ENCODE measurements at regions not wholly inside any gene's neighbourhood (a gene's known extent, or its start where the extent isn't known, plus 50 kb on each side); places are given as distances from the start of the nearest gene placed in this dataset.
A peak's percentile ranks its signal among the peaks of the same experiment; 100 is the strongest.
"Not testable (repeated sequence)": the region's sequence is repeated elsewhere in the genome, so short reads cannot be mapped to it uniquely, and the experiment has no call there.

DNA sequence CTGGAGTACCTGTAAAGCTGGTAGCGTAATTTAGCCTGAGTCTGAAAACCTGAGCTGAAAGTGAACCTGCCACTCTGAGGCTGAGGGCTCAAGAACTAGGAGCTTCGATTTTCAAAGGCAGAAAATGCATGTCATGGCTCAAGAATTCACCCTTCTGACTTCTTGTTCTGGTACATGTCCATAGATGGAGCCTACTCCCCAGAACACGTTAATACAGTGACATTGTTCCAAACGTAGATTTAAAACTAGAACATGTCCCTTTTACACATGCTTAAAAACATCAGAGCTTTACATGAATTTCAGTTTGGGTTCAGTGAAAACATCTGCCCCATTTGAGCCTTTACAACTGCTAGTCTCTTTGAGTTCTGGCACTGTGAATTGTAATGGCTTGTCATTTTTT lies 115.5 kb upstream of the WDR1 start:
- ATAC-seq (ENCODE audit: low FRiP score), result no peak
- TF ChIP-seq, protein P1, sequence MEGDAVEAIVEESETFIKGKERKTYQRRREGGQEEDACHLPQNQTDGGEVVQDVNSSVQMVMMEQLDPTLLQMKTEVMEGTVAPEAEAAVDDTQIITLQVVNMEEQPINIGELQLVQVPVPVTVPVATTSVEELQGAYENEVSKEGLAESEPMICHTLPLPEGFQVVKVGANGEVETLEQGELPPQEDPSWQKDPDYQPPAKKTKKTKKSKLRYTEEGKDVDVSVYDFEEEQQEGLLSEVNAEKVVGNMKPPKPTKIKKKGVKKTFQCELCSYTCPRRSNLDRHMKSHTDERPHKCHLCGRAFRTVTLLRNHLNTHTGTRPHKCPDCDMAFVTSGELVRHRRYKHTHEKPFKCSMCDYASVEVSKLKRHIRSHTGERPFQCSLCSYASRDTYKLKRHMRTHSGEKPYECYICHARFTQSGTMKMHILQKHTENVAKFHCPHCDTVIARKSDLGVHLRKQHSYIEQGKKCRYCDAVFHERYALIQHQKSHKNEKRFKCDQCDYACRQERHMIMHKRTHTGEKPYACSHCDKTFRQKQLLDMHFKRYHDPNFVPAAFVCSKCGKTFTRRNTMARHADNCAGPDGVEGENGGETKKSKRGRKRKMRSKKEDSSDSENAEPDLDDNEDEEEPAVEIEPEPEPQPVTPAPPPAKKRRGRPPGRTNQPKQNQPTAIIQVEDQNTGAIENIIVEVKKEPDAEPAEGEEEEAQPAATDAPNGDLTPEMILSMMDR (IDR thresholded peaks at IDR 0.05), result no peak
- DNase-seq (ENCODE audit: low spot score), result no peak

DNA sequence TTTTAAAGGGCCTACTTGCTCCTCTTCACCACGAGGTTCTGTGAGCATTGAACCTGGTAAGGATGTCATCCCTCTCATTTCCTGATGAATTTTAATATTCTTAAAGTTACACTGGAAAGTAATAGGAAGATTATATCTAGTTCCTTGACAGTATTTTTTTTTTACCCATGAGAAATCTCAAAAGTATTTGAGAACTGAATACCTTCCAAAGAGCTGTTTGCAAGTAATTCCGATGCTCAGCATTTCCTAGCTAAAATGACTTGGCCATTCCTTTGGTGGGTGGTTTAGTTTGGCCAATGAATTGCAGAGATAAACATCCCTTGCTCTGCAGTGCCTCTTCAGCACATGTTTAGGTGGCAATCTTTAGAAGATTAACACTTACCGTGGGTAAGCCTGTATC lies 110.2 kb upstream of the WDR1 start:
- TF ChIP-seq, protein P1 (IDR thresholded peaks at IDR 0.05), result no peak
- peak; percentile 36 for ATAC-seq (ENCODE audit: low FRiP score)
- no peak for DNase-seq (ENCODE audit: low spot score)

DNA sequence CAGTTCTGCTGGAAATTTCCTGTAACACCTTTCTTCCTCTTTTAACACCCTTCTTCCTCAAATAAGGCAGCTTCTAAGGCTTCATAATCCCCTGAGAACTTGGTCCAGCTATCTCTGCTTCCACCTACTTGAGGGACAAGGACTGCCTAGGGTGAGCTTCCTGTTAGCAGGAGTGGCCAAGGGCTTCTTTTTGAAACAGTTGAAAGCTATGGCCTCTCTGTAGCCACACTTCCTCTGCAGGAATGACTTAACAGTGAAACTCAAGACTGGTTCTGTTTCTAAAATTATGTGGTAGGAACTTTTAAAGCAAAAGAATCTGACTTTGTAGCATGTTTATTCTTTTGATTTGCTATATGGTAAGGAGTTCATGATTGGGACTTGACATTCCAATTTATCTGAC lies 108.5 kb upstream of the WDR1 start:
- DNase-seq (ENCODE audit: low spot score) (no peak), ATAC-seq (ENCODE audit: low FRiP score) (no peak)
- TF ChIP-seq, protein P1 (IDR thresholded peaks at IDR 0.05), result no peak

DNA sequence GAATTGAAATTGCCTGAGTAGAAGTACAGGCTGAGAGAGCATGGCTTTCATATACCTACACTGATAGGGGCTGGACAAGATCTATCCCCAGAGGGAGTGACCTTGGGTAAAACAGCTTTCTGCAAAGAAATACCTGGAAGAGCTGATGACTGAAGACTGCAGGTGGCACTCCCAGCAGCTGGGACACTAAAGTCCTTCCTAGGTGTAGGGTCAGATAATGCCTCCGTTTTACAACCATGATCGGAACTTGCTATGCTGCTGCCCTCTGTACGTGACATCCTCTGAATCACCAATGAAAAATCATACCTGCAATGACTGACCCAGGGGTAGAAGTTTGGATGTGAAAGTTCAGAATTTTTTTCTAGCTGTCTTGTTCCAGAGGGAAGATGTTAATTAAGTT lies 107.2 kb upstream of the WDR1 start:
- no peak for DNase-seq (ENCODE audit: low spot score)
- TF ChIP-seq, protein P1 (IDR thresholded peaks at IDR 0.05), result no peak
- ATAC-seq (ENCODE audit: low FRiP score), result no peak

DNA sequence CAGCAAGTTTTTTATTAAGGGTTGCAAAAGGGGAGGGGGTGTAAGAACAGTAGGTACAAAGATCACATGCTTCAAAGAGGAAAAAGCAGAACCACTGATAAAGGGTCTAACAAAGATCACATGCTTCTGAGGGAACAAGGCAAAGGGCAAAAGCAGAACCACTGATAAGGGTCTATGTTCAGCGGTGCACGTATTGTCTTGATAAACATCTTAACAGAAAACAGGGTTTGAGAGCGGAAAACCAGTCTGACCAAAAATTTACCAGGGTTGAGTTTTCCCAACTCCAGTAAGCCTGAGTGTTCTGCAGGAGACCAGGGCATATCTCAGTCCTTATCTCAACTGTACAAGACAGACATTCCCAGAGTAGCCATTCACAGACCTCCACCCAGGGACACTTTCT lies 96.9 kb upstream of the WDR1 start:
- DNase-seq (ENCODE audit: low spot score); ATAC-seq (ENCODE audit: low FRiP score): not testable (repeated sequence)

DNA sequence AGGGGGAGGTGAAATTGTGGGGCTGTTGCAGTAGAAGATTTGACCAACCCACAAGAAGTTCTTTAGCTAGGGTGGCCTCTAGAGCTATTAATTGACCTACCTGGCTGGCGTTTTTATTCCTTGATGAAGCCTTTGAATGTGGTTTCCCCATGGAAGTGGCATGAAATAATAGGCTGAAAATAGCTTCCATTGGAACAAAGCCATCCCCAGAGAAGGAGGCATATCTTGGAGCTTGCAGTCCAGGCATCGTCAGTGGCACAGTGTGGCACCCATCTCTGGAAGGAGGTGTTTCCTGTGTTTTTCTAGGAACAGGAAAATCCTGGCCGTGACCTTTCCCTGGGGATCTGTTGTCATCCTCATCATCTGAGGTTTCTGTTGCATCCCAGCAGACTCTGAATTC lies 96.3 kb upstream of the WDR1 start:
- ATAC-seq (ENCODE audit: low FRiP score) (no peak), DNase-seq (ENCODE audit: low spot score) (no peak)
- TF ChIP-seq, protein P1 (IDR thresholded peaks at IDR 0.05), result no peak

DNA sequence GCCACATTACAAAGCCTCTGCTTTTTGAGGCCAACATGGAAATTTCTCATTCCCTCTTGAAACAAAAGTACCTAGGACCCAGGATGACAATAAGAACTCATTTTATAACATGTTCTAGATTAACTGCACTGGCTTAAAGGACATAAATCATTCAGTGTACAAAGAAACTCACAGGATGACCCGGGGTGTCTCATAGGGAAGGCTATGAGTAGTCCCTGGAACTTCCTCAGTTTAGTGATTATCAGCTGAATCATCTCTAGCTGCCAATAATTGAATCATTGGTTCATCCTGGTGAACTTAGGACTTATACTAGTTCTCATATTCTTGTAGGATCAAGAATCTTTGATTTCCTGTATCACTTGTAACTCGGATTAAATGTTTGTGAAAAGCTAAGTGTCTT lies 95.8 kb upstream of the WDR1 start:
- TF ChIP-seq, protein P1 (IDR thresholded peaks at IDR 0.05), result no peak
- ATAC-seq (ENCODE audit: low FRiP score), result no peak
- DNase-seq (ENCODE audit: low spot score), result no peak

DNA sequence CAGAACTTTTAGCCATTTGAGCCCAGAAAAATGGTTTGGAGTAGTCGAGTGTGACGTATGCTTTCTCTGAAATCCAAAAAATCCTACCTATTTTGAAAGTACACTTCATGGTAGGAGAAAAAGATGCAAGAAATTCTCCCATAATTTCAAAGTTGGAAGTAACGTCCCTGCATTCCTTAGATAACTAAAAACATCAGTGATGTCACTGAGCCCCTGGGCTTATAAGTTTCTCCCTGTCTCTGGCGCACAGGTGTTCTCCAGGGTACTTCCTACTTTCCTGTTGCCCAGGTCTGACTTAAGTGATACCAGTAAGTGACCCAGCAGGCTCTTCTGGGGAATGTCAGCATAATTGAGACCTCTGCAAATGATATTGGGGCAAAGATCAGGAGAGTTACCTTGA lies 90.5 kb upstream of the WDR1 start:
- DNase-seq (ENCODE audit: low spot score) (no peak), ATAC-seq (ENCODE audit: low FRiP score) (no peak)
- TF ChIP-seq, protein P1 (IDR thresholded peaks at IDR 0.05), result no peak

Data from omental fat pad (tissue), 3 donors.